Astrocyte (in vitro differentiated cells and primary cell): ENCODE measurements at regions not wholly inside any gene's neighbourhood (a gene's known extent, or its start where the extent isn't known, plus 50 kb on each side); places are given as distances from the start of the nearest gene placed in this dataset.

Experiments
- EZH2 ChIP-seq: IDR thresholded peaks from 2 replicates; pipeline ENCODE4 v1.6.1; 2012; ENCODE audit warnings: mild to moderate bottlenecking, low read length, inconsistent platforms; ENCODE audit not compliant: insufficient read depth
- TF ChIP-seq, protein P1 (sequence below): IDR thresholded peaks from 2 replicates; pipeline ENCODE4 v1.5.1; 2011; ENCODE audit warnings: low read depth, mild to moderate bottlenecking, inconsistent platforms, low read length, moderate library complexity; ENCODE audit not compliant: insufficient read depth

DNA sequence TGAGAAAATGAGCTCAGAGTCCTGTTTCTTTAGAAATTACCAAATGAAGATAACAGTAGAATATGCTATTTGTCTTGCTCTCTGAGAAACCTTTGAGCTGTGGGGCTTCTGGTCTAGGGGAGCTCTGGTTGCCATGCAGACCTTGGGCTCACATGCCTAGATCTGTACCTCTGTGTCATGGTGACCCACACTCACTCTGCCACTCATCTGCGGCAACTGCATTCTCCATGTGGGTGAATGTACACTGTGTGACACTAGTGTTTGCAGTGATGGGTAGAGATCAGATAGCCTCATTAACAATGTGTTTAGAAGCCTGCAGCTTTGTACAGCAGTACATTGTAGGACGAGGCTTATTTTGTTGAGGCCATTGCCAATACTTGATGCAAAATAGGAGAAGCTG, 521.2 kb downstream of the CHSY3 start:
- TF ChIP-seq, protein P1, sequence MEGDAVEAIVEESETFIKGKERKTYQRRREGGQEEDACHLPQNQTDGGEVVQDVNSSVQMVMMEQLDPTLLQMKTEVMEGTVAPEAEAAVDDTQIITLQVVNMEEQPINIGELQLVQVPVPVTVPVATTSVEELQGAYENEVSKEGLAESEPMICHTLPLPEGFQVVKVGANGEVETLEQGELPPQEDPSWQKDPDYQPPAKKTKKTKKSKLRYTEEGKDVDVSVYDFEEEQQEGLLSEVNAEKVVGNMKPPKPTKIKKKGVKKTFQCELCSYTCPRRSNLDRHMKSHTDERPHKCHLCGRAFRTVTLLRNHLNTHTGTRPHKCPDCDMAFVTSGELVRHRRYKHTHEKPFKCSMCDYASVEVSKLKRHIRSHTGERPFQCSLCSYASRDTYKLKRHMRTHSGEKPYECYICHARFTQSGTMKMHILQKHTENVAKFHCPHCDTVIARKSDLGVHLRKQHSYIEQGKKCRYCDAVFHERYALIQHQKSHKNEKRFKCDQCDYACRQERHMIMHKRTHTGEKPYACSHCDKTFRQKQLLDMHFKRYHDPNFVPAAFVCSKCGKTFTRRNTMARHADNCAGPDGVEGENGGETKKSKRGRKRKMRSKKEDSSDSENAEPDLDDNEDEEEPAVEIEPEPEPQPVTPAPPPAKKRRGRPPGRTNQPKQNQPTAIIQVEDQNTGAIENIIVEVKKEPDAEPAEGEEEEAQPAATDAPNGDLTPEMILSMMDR = no peak
- no peak for TF ChIP-seq EZH2
